ENCODE measurements at regions not wholly inside any gene's neighbourhood (a gene's known extent, or its start where the extent isn't known, plus 50 kb on each side); places are given as distances from the start of the nearest gene placed in this dataset.

DNA sequence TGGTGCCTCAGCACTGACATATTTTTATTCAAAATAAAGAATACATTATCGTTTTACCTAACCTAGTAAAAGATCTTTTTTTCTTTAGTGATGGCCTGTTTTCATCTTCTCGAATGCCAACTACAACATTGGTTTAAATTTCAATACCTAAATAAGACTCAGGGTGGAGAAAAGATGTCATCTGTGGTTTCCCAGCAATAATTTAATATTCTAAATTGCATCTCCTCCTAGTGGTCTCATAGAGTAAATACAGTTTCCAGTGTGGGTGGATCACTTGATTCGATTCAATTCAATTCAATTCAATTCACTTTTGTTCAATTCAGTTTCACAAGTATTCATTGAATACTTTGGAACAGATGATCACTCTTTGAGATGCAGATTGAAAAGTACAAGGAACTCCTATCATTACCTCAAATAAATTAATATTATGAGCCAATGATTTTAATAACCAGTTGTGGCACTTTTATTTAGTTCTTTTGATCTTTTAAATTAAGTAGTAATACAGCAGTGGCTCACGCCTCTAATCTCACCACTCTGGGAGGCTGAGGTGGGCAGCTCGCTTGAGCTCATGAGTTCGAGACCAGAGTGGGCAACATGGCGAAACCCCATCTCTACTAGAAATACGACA lies 427.2 kb downstream of the FAT4 start:
- Histone ChIP-seq H3K4me2 (ENCODE audit: insufficient read depth, low read length) (no peak overlapping the region), H3K9ac (ENCODE audit: low read depth, low read length) (no peak overlapping the region), H4K20me1 (ENCODE audit: insufficient read depth, low read length) (no peaks in the 10 kb centered on the region), H3K27me3 (ENCODE audit: insufficient read depth, low read length, poor library complexity) (no peaks in the 10 kb centered on the region), H3K79me2 (ENCODE audit: insufficient read depth, low read length) (no peaks in the 10 kb centered on the region), H3K4me1 (ENCODE audit: insufficient read depth, low read length) (no peaks in the 10 kb centered on the region), H3K4me3 (ENCODE audit: low read depth in 1 of 2, low read length in 2 of 2) (no peak overlapping the region), H2AFZ (ENCODE audit: low read depth, low read length) (no peak overlapping the region), H3K9me3 (ENCODE audit: insufficient read depth, low read length, severe bottlenecking) (peaks cover 5% of the 10 kb centered on the region), H3K36me3 (ENCODE audit: insufficient read depth, low read length) (no peaks in the 10 kb centered on the region), H3K27ac (ENCODE audit: low read length) (no peak overlapping the region)
- ATAC-seq (ENCODE audit: insufficient read depth, low read depth) (no peak), DNase-seq (no peak)
- TF ChIP-seq EZH2 (IDR thresholded peaks at IDR 0.05; ENCODE audit: borderline replicate concordance, low read depth, low read length, severe bottlenecking): no peak
- TF ChIP-seq, protein P1, sequence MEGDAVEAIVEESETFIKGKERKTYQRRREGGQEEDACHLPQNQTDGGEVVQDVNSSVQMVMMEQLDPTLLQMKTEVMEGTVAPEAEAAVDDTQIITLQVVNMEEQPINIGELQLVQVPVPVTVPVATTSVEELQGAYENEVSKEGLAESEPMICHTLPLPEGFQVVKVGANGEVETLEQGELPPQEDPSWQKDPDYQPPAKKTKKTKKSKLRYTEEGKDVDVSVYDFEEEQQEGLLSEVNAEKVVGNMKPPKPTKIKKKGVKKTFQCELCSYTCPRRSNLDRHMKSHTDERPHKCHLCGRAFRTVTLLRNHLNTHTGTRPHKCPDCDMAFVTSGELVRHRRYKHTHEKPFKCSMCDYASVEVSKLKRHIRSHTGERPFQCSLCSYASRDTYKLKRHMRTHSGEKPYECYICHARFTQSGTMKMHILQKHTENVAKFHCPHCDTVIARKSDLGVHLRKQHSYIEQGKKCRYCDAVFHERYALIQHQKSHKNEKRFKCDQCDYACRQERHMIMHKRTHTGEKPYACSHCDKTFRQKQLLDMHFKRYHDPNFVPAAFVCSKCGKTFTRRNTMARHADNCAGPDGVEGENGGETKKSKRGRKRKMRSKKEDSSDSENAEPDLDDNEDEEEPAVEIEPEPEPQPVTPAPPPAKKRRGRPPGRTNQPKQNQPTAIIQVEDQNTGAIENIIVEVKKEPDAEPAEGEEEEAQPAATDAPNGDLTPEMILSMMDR (IDR thresholded peaks at IDR 0.05; ENCODE audit: borderline replicate concordance, extremely low read depth, low read length, poor library complexity, severe bottlenecking): peak; percentile 42

DNA sequence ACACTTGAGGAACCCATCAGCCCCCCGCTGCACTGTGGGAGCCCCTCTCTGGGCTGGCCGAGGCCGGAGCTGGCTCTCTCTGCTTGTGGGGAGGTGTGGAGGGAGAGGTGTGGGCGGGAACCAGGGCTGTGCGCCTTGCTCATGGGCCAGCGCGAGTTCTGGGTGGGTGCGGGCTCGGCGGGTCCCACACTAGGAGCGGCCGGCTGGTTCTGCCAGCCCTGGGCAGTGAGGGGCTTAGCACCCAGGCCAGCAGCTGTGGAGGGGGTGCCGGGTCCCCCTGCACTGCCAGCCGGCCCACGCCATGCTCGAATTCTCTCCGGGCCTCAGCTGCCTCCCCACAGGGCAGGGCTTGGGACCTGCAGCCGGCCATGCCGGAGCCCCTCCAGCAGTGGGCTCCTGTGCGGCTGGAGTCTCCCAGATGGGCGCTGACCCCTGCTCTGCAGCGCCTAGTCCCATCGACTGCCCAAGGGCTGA lies 430.2 kb downstream of the FAT4 start:
- H3K36me3 ChIP-seq (ENCODE audit: insufficient read depth, low read length): no peaks in the 10 kb centered on the region
- DNase-seq (no peak), ATAC-seq (ENCODE audit: insufficient read depth, low read depth) (no peak)
- no peak overlapping the region for H3K4me2 ChIP-seq (ENCODE audit: insufficient read depth, low read length)
- H4K20me1 ChIP-seq (ENCODE audit: insufficient read depth, low read length): no peaks in the 10 kb centered on the region
- H2AFZ ChIP-seq (ENCODE audit: low read depth, low read length): no peak overlapping the region
- peaks cover 5% of the 10 kb centered on the region for H3K9me3 ChIP-seq (ENCODE audit: insufficient read depth, low read length, severe bottlenecking)
- H3K9ac ChIP-seq (ENCODE audit: low read depth, low read length): no peak overlapping the region
- H3K27ac ChIP-seq (ENCODE audit: low read length): no peak overlapping the region
- no peaks in the 10 kb centered on the region for H3K79me2 ChIP-seq (ENCODE audit: insufficient read depth, low read length)
- no peaks in the 10 kb centered on the region for H3K4me1 ChIP-seq (ENCODE audit: insufficient read depth, low read length)
- no peaks in the 10 kb centered on the region for H3K27me3 ChIP-seq (ENCODE audit: insufficient read depth, low read length, poor library complexity)
- TF ChIP-seq, protein P1 (IDR thresholded peaks at IDR 0.05; ENCODE audit: borderline replicate concordance, extremely low read depth, low read length, poor library complexity, severe bottlenecking): no peak
- no peak for TF ChIP-seq EZH2 (IDR thresholded peaks at IDR 0.05; ENCODE audit: borderline replicate concordance, low read depth, low read length, severe bottlenecking)
- no peak overlapping the region for H3K4me3 ChIP-seq (ENCODE audit: low read depth in 1 of 2, low read length in 2 of 2)

DNA sequence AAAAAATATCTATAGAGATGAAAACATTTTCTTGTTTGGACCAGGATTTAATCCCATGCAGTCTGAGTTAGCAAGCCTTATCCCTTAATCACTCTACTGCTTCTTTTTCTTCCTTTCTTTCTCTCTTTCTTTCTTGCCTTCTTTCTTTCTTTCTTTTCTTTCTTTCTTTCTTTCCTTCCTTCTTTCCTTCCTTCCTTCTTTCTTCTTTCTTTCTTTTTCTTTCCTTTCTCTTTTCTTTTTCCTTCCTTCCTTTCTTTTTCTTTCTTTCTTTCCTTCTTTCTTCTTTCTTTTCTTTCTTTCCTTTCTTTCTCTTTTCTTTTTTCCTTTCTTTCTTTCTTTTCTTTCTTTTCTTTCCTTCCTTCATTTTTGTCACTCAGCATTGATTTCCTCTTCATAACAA lies 434.6 kb downstream of the FAT4 start:
- no peak overlapping the region for H3K4me2 ChIP-seq (ENCODE audit: insufficient read depth, low read length)
- H3K27me3 ChIP-seq (ENCODE audit: insufficient read depth, low read length, poor library complexity): no peaks in the 10 kb centered on the region
- H4K20me1 ChIP-seq (ENCODE audit: insufficient read depth, low read length): no peaks in the 10 kb centered on the region
- DNase-seq: no peak
- no peaks in the 10 kb centered on the region for H3K36me3 ChIP-seq (ENCODE audit: insufficient read depth, low read length)
- no peaks in the 10 kb centered on the region for H3K4me1 ChIP-seq (ENCODE audit: insufficient read depth, low read length)
- H3K4me3 ChIP-seq (ENCODE audit: low read depth in 1 of 2, low read length in 2 of 2): no peak overlapping the region
- peaks cover 5% of the 10 kb centered on the region for H3K9me3 ChIP-seq (ENCODE audit: insufficient read depth, low read length, severe bottlenecking)
- TF ChIP-seq, protein P1 (IDR thresholded peaks at IDR 0.05; ENCODE audit: borderline replicate concordance, extremely low read depth, low read length, poor library complexity, severe bottlenecking): no peak
- TF ChIP-seq EZH2 (IDR thresholded peaks at IDR 0.05; ENCODE audit: borderline replicate concordance, low read depth, low read length, severe bottlenecking): no peak
- H2AFZ ChIP-seq (ENCODE audit: low read depth, low read length): no peak overlapping the region
- ATAC-seq (ENCODE audit: insufficient read depth, low read depth): no peak
- no peaks in the 10 kb centered on the region for H3K79me2 ChIP-seq (ENCODE audit: insufficient read depth, low read length)
- no peak overlapping the region for H3K9ac ChIP-seq (ENCODE audit: low read depth, low read length)
- H3K27ac ChIP-seq (ENCODE audit: low read length): no peak overlapping the region
